GM06990 (cell line): ENCODE measurements at regions not wholly inside any gene's neighbourhood (a gene's known extent, or its start where the extent isn't known, plus 50 kb on each side); places are given as distances from the start of the nearest gene placed in this dataset.
"Not testable (repeated sequence)": the region's sequence is repeated elsewhere in the genome, so short reads cannot be mapped to it uniquely, and the experiment has no call there.

Experiments used
- DNase-seq: peaks from one replicate; pipeline ENCODE4 v3.0.0-alpha.2; 2011; ENCODE audit not compliant: insufficient read length; ENCODE audit errors: extremely low read depth
- H3K27me3 ChIP-seq: replicated peaks from 2 replicates; pipeline ENCODE4 v1.6.0; 2011; ENCODE audit warnings: low read length; ENCODE audit not compliant: control insufficient read depth, insufficient read depth
- H3K36me3 ChIP-seq: 2 replicates; pipeline ENCODE4 v1.5.1; 2011; ENCODE audit warnings: low read length; ENCODE audit not compliant: control insufficient read depth, insufficient read depth
- H3K4me3 ChIP-seq: replicated peaks from 2 replicates; pipeline ENCODE4 v1.5.1; 2011; ENCODE audit warnings: low read depth, mild to moderate bottlenecking, control low read depth, low read length
- TF ChIP-seq, protein P1 (sequence below): IDR thresholded peaks from 2 replicates; pipeline ENCODE4 v1.5.1; 2011; ENCODE audit warnings: low read length, control low read depth, mild to moderate bottlenecking, inconsistent platforms; ENCODE audit not compliant: insufficient read depth, poor library complexity, severe bottlenecking

DNA sequence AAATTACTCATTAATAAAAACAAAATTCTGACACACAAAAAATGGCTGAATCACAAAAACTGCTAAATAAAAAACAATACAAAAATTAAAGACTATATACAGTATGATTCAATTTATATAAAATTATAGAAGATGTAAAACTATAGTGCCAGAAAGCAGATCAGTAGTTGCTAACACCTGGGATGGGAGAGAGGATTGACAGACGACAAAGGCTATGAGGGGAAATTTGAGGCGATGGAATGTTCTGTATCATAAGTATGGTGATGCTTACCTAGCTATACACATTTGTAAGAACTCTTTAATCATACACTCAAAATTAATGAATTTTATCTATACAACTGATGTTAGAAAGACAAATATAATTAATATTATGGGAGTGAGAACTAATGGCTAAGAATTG, 247.9 kb upstream of the GJE1 start:
- no peaks in the 10 kb centered on the region for H3K27me3 ChIP-seq
- TF ChIP-seq, protein P1, sequence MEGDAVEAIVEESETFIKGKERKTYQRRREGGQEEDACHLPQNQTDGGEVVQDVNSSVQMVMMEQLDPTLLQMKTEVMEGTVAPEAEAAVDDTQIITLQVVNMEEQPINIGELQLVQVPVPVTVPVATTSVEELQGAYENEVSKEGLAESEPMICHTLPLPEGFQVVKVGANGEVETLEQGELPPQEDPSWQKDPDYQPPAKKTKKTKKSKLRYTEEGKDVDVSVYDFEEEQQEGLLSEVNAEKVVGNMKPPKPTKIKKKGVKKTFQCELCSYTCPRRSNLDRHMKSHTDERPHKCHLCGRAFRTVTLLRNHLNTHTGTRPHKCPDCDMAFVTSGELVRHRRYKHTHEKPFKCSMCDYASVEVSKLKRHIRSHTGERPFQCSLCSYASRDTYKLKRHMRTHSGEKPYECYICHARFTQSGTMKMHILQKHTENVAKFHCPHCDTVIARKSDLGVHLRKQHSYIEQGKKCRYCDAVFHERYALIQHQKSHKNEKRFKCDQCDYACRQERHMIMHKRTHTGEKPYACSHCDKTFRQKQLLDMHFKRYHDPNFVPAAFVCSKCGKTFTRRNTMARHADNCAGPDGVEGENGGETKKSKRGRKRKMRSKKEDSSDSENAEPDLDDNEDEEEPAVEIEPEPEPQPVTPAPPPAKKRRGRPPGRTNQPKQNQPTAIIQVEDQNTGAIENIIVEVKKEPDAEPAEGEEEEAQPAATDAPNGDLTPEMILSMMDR: no peak
- no peaks in the 10 kb centered on the region for H3K36me3 ChIP-seq
- DNase-seq: no peak
- H3K4me3 ChIP-seq: no peak overlapping the region

DNA sequence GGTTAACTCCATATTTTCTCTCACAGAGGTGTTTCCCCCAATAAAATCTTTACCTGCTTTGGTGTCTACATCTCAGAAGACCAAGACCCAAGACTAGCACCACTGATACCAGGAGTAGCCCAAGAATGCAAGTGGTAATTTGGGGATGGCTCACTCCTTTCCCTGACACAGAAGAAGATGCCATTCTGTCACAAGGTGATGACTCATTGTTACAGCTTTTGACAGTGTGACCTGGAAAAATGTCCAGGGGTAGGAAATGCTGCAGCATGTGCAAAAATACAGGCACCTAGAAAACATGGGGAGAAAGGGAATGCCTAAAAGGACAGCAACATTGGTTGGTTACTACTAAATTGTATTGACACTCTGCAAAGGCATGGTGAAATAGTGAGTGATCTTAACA, 254.0 kb upstream of the GJE1 start:
- no peak for DNase-seq
- H3K4me3 ChIP-seq: no peak overlapping the region
- TF ChIP-seq, protein P1: no peak
- H3K27me3 ChIP-seq: no peaks in the 10 kb centered on the region
- H3K36me3 ChIP-seq: no peaks in the 10 kb centered on the region

DNA sequence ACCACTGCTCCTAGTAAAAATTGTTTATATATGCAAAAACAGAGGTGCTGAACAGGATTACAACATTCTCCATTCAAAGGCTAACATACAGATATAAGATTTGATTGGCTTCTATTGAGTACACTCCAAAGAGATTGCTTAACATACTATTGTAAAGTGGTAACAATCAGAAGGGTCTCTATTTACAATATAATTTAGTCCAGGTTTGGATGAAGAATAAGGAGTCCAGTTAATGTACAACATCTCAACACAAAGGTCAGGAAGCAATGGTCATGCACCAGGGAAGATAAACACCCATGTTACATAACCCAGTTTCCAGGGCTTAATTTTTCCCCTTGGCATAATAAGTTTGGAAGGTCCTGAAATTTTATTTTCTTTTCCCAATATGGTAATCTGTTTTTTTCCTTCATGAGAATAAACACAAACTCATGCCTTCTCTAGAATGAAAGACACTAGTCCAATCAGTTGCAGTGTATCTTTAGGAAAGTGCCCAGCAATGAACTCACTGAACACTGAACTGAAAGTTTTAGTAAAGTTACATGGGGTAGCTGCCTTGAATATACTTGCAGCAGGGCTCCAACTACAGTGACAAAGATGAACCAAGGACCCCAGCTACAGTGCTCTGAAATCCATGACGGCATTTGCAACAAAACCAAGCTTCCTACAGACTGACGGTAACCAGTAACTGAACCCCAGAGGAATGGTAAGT, 255.3 kb upstream of the GJE1 start:
- no peaks in the 10 kb centered on the region for H3K36me3 ChIP-seq
- H3K4me3 ChIP-seq: no peak overlapping the region
- DNase-seq: no peak
- TF ChIP-seq, protein P1: no peak
- no peaks in the 10 kb centered on the region for H3K27me3 ChIP-seq

DNA sequence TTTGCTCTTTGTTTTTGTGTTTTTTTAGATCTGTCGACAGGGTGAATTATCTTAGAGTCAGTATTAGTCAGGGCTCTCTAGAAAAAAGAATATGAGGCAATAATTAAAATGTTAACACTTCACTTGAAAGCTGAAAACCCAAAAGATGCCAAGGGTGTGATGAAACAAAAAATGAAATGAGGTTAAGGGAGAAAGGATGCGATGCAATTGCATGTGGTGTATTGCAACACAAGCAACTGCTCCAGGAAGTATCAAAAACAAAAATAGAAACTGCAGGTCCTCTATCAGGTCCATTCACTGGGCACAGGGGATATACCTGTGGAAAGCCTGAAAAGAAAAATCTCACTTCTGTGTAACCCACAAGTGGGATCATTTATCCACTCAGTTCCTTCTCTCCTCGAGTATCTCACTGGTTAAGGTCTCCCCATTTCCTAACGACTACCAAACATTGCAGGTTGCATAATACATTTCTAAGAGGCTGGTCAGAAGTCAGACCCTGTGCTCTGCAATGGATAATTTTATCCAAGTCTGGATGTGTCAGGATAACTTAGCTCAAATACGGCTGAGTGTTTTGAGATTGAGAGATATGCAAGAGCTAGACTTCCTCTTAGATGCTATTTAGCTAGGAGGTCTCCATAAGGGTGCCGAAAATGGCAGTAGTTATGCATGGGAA, 257.7 kb upstream of the GJE1 start:
- DNase-seq: no peak
- no peaks in the 10 kb centered on the region for H3K36me3 ChIP-seq
- H3K27me3 ChIP-seq: no peaks in the 10 kb centered on the region
- TF ChIP-seq, protein P1: no peak
- H3K4me3 ChIP-seq: no peak overlapping the region

DNA sequence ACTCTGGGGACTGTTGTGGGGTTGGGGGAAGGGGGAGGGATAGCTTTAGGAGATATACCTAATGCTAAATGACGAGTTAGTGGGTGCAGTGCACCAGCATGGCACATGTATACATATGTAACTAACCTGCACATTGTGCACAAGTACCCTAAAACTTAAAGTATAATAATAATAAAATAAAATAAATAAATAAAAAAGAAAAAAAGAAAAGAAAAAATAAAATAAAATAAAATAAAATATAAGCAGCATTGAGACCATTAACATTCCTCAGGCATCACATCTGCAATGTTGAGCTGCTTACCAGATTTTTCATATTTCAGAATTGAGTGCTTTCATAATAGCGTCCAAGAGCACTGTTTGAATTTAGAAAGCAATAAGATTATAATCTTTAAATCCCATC, 263.2 kb upstream of the GJE1 start:
- not testable (repeated sequence) for H3K27me3 ChIP-seq, DNase-seq, H3K4me3 ChIP-seq, H3K36me3 ChIP-seq

DNA sequence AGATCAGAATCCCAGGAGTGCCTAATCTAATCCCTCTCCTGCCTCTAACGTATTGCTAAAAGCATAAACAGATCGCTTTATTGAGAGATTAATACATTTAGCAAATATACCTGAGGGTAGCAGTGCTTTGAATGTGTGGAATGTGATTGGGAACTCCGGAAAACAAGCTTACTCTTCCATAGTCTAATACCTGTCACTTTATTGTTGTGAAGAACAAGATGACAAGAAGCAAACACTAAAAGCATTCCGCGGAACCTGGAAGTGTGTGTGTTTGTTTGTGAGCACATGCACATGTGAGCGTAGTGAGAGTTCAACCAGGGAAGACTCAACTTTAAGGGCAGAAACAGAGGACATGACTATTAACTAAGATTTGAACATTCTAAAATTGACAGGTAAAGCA, 265.0 kb upstream of the GJE1 start:
- Histone ChIP-seq H3K4me3 (no peak overlapping the region), H3K27me3 (no peaks in the 10 kb centered on the region), H3K36me3 (no peaks in the 10 kb centered on the region)
- TF ChIP-seq, protein P1: no peak
- DNase-seq: no peak
